GM19238 (cell line): ENCODE measurements at regions not wholly inside any gene's neighbourhood (a gene's known extent, or its start where the extent isn't known, plus 50 kb on each side); places are given as distances from the start of the nearest gene placed in this dataset.
"Not testable (repeated sequence)": the region's sequence is repeated elsewhere in the genome, so short reads cannot be mapped to it uniquely, and the experiment has no call there.

Experiments used
- DNase-seq: peaks from one replicate; pipeline ENCODE4 v3.0.0; 2011; ENCODE audit warnings: low spot score; ENCODE audit not compliant: insufficient read length

GRCh38 chr13:103883698-103884097 is 817.5 kb upstream of the SLC10A2 start:
- no peak for DNase-seq

- no peak for DNase-seq
These were observed 816.9 kb upstream of the SLC10A2 start for GRCh38 chr13:103883164-103883563.

GRCh38 chr13:103880146-103880545 is 813.9 kb upstream of the SLC10A2 start:
- DNase-seq: not testable (repeated sequence)

GRCh38 chr13:103878891-103879605 is 812.8 kb upstream of the SLC10A2 start:
- DNase-seq: no peak

GRCh38 chr13:103876571-103876970 is 810.4 kb upstream of the SLC10A2 start:
- DNase-seq: no peak

- no peak for DNase-seq
These were observed 807.5 kb upstream of the SLC10A2 start for GRCh38 chr13:103873725-103874124.

GRCh38 chr13:103866048-103866447 is 799.8 kb upstream of the SLC10A2 start:
- no peak for DNase-seq

- DNase-seq: no peak
These were observed 796.3 kb upstream of the SLC10A2 start for GRCh38 chr13:103862525-103862924.

- DNase-seq: no peak
These were observed 793.7 kb upstream of the SLC10A2 start for GRCh38 chr13:103859952-103860351.

- no peak for DNase-seq
These were observed 785.8 kb upstream of the SLC10A2 start for GRCh38 chr13:103852036-103852435.

- DNase-seq: no peak
These were observed 778.3 kb upstream of the SLC10A2 start for GRCh38 chr13:103844471-103844870.

- DNase-seq: no peak
These were observed 773.2 kb upstream of the SLC10A2 start for GRCh38 chr13:103839460-103839859.

- no peak for DNase-seq
These were observed 768.8 kb upstream of the SLC10A2 start for GRCh38 chr13:103835052-103835451.

- DNase-seq: no peak
These were observed 767.2 kb upstream of the SLC10A2 start for GRCh38 chr13:103833294-103833852.

GRCh38 chr13:103815619-103816018 is 749.4 kb upstream of the SLC10A2 start:
- no peak for DNase-seq

- DNase-seq: no peak
These were observed 746.8 kb upstream of the SLC10A2 start for GRCh38 chr13:103812971-103813370.

GRCh38 chr13:103812558-103812957 is 746.3 kb upstream of the SLC10A2 start:
- no peak for DNase-seq

GRCh38 chr13:103810026-103810425 is 743.8 kb upstream of the SLC10A2 start:
- DNase-seq: no peak

- DNase-seq: no peak
These were observed 739.6 kb upstream of the SLC10A2 start for GRCh38 chr13:103805771-103806170.

GRCh38 chr13:103803349-103803748 is 737.1 kb upstream of the SLC10A2 start:
- DNase-seq: no peak

GRCh38 chr13:103799028-103799427 is 732.8 kb upstream of the SLC10A2 start:
- no peak for DNase-seq

- DNase-seq: no peak
These were observed 729.8 kb upstream of the SLC10A2 start for GRCh38 chr13:103795892-103796478.

- DNase-seq: no peak
These were observed 728.3 kb upstream of the SLC10A2 start for GRCh38 chr13:103794526-103794925.
